ENCODE measurements at regions not wholly inside any gene's neighbourhood (a gene's known extent, or its start where the extent isn't known, plus 50 kb on each side); places are given as distances from the start of the nearest gene placed in this dataset.

DNA sequence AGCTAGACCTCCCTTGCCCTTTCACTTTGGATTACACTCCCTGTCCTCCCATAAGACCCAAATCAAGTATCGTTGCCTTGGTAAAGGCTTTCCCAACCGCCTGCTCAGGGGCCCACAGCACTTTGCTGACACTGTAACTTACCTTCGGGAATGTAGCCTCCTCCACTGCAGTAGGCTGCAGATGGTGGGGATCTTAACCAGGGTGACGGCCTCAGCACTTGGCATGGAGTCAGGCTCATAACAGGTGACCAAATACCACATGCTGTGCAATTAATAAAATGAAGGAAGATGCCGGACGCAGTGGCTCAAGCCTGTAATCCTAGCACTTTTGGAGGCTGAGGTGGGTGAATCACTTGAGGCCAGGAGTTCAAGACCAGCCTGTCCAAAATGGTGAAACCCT, 88.7 kb upstream of the IRF2BP2 start:
- Mint-ChIP-seq H3K27me3 (ENCODE audit: low read depth, unreplicated experiment) (peaks cover 8% of the 10 kb centered on the region), H3K4me3 (ENCODE audit: unreplicated experiment) (no peak overlapping the region), H3K36me3 (ENCODE audit: low read depth, unreplicated experiment) (no peaks in the 10 kb centered on the region), H3K9me3 (ENCODE audit: unreplicated experiment) (peaks cover 6% of the 10 kb centered on the region), H3K27ac (ENCODE audit: unreplicated experiment) (no peak overlapping the region), H3K4me1 (ENCODE audit: low read depth, unreplicated experiment) (peaks cover 18% of the 10 kb centered on the region)
- Histone ChIP-seq H3K27ac (ENCODE audit: low read depth, low read length) (no peak overlapping the region), H3K27me3 (ENCODE audit: insufficient read depth, low read length) (no peaks in the 10 kb centered on the region), H3K9me3 (ENCODE audit: insufficient read depth, low read depth, low read length) (no peaks in the 10 kb centered on the region), H3K36me3 (ENCODE audit: insufficient read depth, low read length) (no peaks in the 10 kb centered on the region), H3K79me2 (ENCODE audit: insufficient read depth, low read length) (no peaks in the 10 kb centered on the region), H3K9ac (ENCODE audit: low read length) (no peak overlapping the region), H3K4me1 (ENCODE audit: insufficient read depth, low read length) (peaks cover 12% of the 10 kb centered on the region), H2AFZ (ENCODE audit: low read depth, low read length) (no peak overlapping the region), H3K4me2 (ENCODE audit: low read length) (no peak overlapping the region), H4K20me1 (ENCODE audit: insufficient read depth, low read length) (no peaks in the 10 kb centered on the region), H3K4me3 (ENCODE audit: insufficient read depth, low read depth, low read length) (no peak overlapping the region)
- FAIRE-seq, result no peak
- no peak for DNase-seq (ENCODE audit: low read depth)
- TF ChIP-seq, protein P1, sequence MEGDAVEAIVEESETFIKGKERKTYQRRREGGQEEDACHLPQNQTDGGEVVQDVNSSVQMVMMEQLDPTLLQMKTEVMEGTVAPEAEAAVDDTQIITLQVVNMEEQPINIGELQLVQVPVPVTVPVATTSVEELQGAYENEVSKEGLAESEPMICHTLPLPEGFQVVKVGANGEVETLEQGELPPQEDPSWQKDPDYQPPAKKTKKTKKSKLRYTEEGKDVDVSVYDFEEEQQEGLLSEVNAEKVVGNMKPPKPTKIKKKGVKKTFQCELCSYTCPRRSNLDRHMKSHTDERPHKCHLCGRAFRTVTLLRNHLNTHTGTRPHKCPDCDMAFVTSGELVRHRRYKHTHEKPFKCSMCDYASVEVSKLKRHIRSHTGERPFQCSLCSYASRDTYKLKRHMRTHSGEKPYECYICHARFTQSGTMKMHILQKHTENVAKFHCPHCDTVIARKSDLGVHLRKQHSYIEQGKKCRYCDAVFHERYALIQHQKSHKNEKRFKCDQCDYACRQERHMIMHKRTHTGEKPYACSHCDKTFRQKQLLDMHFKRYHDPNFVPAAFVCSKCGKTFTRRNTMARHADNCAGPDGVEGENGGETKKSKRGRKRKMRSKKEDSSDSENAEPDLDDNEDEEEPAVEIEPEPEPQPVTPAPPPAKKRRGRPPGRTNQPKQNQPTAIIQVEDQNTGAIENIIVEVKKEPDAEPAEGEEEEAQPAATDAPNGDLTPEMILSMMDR (IDR thresholded peaks at IDR 0.05; ENCODE audit: insufficient read depth, low read depth, low read length), result no peak
- no peak for TF ChIP-seq EZH2 (IDR thresholded peaks at IDR 0.05; ENCODE audit: insufficient read depth, low read length)

DNA sequence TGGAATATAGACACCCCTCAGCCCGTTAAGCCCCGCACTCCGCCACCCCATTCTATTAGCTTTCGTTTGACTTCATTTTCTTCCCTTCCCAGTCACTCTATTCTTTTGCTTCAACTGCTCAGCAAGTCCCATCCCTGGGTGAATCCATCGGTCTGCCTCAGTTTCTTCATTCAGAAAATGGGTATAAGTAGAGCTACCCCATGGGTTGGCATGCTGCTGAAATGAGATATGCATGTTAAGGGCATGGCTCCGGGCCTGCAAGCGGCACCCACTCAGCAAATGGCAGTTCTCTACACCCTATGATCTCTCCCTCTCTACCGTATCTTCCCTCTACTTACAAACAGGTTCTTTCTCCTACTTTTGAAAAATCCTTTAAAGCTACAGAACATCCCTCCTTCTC, 87.8 kb upstream of the IRF2BP2 start:
- Histone ChIP-seq H2AFZ (ENCODE audit: low read depth, low read length) (no peak overlapping the region), H3K36me3 (ENCODE audit: insufficient read depth, low read length) (no peaks in the 10 kb centered on the region), H3K4me2 (ENCODE audit: low read length) (no peak overlapping the region), H3K9me3 (ENCODE audit: insufficient read depth, low read depth, low read length) (no peaks in the 10 kb centered on the region), H4K20me1 (ENCODE audit: insufficient read depth, low read length) (no peaks in the 10 kb centered on the region), H3K27me3 (ENCODE audit: insufficient read depth, low read length) (no peaks in the 10 kb centered on the region), H3K79me2 (ENCODE audit: insufficient read depth, low read length) (no peaks in the 10 kb centered on the region), H3K4me3 (ENCODE audit: insufficient read depth, low read depth, low read length) (no peak overlapping the region), H3K27ac (ENCODE audit: low read depth, low read length) (no peak overlapping the region), H3K9ac (ENCODE audit: low read length) (no peak overlapping the region), H3K4me1 (ENCODE audit: insufficient read depth, low read length) (peaks cover 12% of the 10 kb centered on the region)
- no peak overlapping the region for H3K4me3 Mint-ChIP-seq (ENCODE audit: unreplicated experiment)
- H3K9me3 Mint-ChIP-seq (ENCODE audit: unreplicated experiment), result peaks cover 6% of the 10 kb centered on the region
- no peak overlapping the region for H3K27ac Mint-ChIP-seq (ENCODE audit: unreplicated experiment)
- peaks cover 18% of the 10 kb centered on the region for H3K4me1 Mint-ChIP-seq (ENCODE audit: low read depth, unreplicated experiment)
- no peak for DNase-seq (ENCODE audit: low read depth)
- TF ChIP-seq, protein P1 (IDR thresholded peaks at IDR 0.05; ENCODE audit: insufficient read depth, low read depth, low read length), result no peak
- no peak for FAIRE-seq
- no peaks in the 10 kb centered on the region for H3K36me3 Mint-ChIP-seq (ENCODE audit: low read depth, unreplicated experiment)
- peaks cover 6% of the 10 kb centered on the region for H3K27me3 Mint-ChIP-seq (ENCODE audit: low read depth, unreplicated experiment)

DNA sequence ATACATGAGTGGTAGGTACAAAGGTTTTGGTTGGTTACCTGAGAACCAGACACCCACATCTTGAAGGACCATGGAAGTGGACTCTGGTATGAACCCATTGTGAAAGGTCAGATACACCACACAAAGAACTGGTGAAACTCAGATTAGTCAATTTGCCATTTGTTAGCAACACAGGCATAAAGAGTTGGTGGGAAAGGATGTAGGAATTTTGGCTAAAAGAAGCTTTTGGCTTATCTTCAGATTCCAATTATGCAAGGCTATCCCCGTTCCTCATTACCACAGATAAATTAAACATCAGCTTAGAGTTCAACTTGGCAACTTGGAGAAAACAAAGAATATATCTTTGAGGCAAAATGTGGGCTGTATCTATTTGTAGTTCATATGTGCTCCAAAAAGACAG, 87.0 kb upstream of the IRF2BP2 start:
- Histone ChIP-seq H3K9me3 (ENCODE audit: insufficient read depth, low read depth, low read length) (no peaks in the 10 kb centered on the region), H3K4me1 (ENCODE audit: insufficient read depth, low read length) (peaks cover 12% of the 10 kb centered on the region), H2AFZ (ENCODE audit: low read depth, low read length) (no peak overlapping the region), H3K27ac (ENCODE audit: low read depth, low read length) (no peak overlapping the region), H3K9ac (ENCODE audit: low read length) (no peak overlapping the region), H3K4me2 (ENCODE audit: low read length) (no peak overlapping the region), H3K36me3 (ENCODE audit: insufficient read depth, low read length) (no peaks in the 10 kb centered on the region), H3K27me3 (ENCODE audit: insufficient read depth, low read length) (no peaks in the 10 kb centered on the region), H3K4me3 (ENCODE audit: insufficient read depth, low read depth, low read length) (no peak overlapping the region), H4K20me1 (ENCODE audit: insufficient read depth, low read length) (no peaks in the 10 kb centered on the region), H3K79me2 (ENCODE audit: insufficient read depth, low read length) (no peaks in the 10 kb centered on the region)
- peaks cover 6% of the 10 kb centered on the region for H3K27me3 Mint-ChIP-seq (ENCODE audit: low read depth, unreplicated experiment)
- FAIRE-seq, result no peak
- H3K4me1 Mint-ChIP-seq (ENCODE audit: low read depth, unreplicated experiment), result peaks cover 15% of the 10 kb centered on the region
- H3K27ac Mint-ChIP-seq (ENCODE audit: unreplicated experiment), result no peak overlapping the region
- H3K36me3 Mint-ChIP-seq (ENCODE audit: low read depth, unreplicated experiment), result no peaks in the 10 kb centered on the region
- TF ChIP-seq, protein P1 (IDR thresholded peaks at IDR 0.05; ENCODE audit: insufficient read depth, low read depth, low read length), result no peak
- TF ChIP-seq EZH2 (IDR thresholded peaks at IDR 0.05; ENCODE audit: insufficient read depth, low read length), result no peak
- no peak overlapping the region for H3K4me3 Mint-ChIP-seq (ENCODE audit: unreplicated experiment)
- peak; percentile 83 for DNase-seq (ENCODE audit: low read depth)
- peaks cover 5% of the 10 kb centered on the region for H3K9me3 Mint-ChIP-seq (ENCODE audit: unreplicated experiment)

Data from astrocyte (in vitro differentiated cells and primary cell).